ENCODE measurements at regions not wholly inside any gene's neighbourhood (a gene's known extent, or its start where the extent isn't known, plus 50 kb on each side); places are given as distances from the start of the nearest gene placed in this dataset.

GRCh38 chr2:143953451-143954030 lies 566.4 kb downstream of the ZEB2 start:
- DNase-seq (ENCODE audit: low spot score), result no peak

DNA sequence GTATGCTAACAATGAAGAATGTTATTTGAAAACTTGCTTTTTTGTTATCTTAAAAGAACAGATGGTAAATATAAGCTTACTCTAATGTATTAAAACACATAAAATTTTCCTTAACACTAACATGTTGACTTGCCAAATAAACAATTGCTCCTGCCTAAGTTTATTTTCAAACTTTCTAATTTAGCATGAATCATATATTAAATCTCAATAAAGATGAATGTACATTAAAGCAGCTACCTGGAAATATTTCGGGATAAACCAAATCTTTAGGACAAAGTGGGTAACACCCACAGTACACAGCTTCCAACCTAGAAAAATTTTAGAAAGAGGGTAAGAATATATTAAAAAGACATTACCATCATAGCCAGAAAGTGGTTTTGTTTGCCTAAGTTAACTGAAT lies 567.4 kb downstream of the ZEB2 start:
- no peak for DNase-seq (ENCODE audit: low spot score)

GRCh38 chr2:143950704-143951103 lies 569.2 kb downstream of the ZEB2 start:
- no peak for DNase-seq (ENCODE audit: low spot score)

DNA sequence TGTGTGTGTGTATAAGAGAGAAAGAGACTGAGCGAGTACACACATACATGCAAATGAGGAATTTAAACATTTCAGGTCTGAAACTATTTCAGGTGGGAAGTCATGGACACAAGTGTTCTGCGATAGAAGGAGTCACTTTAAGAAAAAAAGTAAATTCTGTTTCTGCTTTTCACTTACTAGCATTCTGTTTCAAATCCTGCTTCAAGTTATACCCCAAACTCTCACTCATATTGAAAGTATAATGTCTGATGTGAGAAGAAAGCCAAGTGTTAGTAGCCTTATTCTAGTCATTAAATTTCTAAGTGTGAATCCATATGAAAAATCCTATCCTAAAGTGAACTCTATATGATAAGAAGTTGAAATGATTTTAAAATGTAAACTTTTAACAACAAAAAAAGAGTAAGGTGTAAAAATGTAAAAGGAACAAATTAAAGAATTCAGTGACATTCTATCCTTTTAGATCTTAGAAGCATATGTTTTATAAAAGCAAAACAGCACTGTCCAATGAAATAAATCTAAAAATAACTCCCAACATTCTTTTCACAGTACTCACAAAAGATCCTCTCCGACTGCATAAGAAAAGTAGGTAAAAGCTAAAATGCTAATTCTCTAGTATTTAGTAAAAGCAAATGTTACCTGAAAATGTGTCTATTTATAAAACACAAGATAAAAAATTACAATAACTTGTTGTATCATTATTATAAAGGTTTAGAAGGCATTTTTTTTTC lies 570.6 kb downstream of the ZEB2 start:
- DNase-seq (ENCODE audit: low spot score), result no peak

DNA sequence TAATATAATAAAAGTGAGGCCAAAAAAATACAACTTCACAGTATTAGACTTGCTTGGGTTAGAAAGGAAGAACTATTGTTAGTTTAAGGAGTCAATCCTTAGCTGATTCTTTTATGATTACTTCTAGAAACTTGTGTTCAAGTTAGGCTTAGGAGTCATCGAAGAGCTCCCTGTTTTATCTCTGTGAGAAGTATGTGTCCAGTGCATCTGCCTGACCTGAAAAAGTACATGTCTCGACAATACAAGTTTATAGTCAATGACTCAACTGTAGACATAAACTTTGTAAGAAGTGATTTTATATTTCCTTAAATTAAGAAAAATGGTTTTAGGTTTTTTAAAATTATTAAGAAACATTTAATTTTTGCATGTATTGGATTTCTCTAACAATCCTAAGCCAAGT lies 571.2 kb downstream of the ZEB2 start:
- DNase-seq (ENCODE audit: low spot score), result no peak

GRCh38 chr2:143946436-143947391 lies 573.2 kb downstream of the ZEB2 start:
- no peak for DNase-seq (ENCODE audit: low spot score)

DNA sequence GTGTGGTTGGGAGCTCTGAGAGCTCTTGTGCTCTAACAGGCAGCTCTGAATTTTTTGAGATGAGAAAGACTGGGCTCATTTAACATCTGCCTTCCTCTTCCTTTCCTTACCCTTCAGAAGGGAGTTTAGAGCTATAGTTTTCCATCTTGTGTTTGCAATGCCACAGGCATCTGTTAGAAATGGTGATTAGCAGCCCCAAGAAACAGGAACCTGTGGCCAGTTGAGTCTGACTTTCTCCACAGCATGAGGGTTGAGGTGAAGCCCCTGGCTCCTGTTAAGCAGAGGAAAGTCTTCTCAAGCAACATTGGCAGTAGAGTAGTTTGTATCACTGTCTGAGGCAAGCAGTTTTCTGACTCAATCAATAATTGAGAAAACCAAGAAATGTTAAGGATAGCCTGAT lies 577.4 kb downstream of the ZEB2 start:
- no peak for DNase-seq (ENCODE audit: low spot score)

DNA sequence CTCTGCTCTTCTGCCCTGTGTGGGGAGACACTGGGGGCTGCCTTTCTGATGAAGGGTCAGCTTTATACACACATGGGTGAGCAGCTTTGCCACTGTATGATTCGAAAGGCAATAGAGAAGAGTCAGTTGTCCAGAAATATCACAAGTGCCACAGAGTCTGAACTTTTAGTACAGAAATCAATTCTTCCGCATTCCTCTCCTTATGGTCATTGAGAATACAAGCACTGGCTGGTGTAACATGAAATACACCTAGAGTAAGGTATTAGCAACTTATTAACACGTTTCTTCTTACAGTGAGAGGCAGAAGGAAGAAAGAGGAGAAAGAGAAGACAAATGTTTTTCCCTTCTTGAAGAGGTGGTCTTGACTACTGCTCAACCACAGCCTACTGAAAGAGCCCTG lies 579.2 kb downstream of the ZEB2 start:
- no peak for DNase-seq (ENCODE audit: low spot score)

DNA sequence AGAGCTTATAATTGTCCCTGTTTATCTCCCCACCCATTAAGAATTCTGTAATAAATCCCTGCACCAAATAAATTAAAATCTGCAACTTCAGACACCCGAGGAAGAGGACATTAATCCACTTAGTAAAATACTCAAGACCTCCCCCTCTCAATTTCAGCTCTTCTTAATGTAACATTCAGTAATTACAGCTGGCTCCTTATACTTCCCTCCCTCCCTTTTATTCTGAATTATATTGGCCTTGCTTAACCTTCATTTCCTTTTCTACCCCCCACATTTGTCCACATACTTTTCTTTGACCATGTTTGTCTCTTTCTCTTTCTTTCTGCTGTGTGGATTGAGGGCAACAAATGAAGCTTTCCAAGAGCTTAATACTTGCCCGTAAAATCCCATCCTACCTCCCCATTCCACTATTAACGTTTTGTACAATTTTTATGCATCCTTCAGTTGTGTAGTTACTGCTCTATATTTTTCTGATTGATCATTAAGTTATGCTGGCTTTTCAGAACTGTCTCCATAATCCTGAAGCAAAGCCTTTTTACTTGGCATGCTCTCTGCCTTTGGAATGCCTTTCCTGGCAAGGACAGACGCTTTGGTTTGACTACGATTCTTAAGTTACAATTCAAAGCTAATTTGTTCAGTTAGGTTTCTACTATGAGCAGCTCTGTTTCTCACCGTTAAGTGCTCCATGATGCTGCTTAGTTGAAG lies 580.1 kb downstream of the ZEB2 start:
- no peak for DNase-seq (ENCODE audit: low spot score)

GRCh38 chr2:143937723-143938350 lies 582.1 kb downstream of the ZEB2 start:
- DNase-seq (ENCODE audit: low spot score), result no peak

DNA sequence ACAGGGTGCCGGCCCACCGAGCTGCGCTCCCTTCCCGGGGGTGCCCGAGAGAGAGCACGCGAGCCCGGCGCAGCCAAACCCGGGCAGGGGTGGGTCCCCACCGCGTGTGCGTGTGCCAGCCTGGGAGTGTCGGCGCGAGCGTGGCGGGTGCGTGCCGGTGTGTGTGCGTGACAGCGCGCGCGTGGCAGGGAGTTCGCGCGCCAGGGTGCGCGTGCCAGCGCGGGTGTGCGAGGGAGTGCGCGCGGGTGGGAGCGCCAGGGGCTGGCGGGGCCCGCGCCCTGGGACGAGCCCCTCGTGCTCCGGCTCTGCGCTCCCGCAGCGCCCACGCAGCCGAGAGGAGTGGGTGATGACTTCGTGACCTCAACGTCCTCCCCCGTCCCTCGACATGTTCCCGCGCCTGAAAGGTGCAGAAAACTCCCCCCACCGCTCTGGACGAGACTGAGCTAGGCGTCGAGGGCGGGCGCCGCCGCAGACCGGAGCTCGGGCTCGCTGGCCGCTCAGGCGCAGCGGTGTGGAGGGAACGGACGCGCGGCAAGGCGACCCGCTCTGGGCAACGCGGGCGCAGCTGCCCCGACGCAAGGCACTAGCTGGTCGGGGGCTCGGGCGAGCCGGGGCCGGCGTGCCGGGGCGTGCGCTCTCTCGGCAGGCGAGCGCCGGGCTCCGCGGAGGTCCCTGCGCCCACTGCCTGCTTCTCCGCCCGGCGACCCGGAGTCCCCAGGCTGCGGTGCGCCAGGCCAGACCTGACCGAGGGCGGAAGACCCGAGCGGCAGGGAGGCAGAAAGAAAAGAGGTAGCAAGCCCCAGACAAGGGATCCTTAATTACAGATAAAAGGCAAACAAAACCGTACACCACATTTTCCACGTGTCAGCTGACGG lies 582.8 kb downstream of the ZEB2 start:
- peak; percentile 79 for DNase-seq (ENCODE audit: low spot score)

- no peak for DNase-seq (ENCODE audit: low spot score)
These were observed 583.4 kb downstream of the ZEB2 start for GRCh38 chr2:143936538-143936847.

DNA sequence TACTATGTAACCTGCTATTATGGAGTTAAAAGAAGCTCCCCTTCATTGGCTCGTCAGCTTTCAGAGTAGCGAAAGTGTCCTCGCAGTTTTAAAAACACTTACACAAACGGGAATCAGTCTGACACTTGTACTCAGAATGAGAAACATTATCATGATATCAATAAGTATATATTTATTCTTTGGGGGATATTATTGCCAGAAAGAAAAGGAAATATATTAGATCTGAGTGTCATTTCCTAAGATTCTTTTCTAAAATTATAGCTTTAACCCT lies 584.5 kb downstream of the ZEB2 start:
- DNase-seq (ENCODE audit: low spot score), result no peak

DNA sequence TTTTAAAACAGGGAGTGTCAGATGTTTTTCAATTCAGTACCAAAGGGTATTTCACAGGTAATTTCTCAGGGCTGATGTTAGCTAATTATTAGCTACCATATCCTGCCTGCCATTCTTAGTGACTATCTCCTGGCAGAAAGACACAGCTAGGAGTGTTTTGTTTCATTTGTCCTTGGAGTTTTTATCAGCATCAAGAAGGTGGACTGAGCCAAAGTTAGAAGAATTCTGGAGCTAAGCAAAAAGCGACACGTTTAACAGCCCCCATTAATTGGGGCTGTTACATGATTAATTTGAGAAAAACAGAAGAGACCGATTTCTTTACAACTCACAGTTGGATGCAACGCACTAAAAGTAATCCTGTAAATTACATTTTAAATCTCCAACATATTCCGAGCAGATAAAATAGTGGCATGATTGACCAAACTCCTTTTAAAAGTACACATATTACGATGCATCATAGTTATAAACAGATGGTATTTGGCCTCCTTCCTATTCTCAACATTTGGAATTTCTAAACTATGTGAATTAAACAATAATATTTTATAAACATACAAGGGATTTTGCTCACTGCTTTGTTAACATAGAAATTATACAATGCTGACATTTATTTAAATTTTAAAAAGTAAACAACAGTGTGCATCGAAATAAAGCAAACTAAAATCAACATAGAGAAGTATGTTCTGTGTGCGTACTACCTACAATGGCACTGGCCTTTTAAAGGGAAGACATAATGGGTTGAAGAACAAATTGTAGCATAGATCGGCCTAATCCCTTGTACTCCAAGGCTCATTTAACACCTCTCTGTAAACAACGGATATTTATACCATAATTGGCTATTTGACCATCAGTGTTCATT lies 585.1 kb downstream of the ZEB2 start:
- no peak for DNase-seq (ENCODE audit: low spot score)

GRCh38 chr2:143933946-143934569 lies 585.9 kb downstream of the ZEB2 start:
- no peak for DNase-seq (ENCODE audit: low spot score)

DNA sequence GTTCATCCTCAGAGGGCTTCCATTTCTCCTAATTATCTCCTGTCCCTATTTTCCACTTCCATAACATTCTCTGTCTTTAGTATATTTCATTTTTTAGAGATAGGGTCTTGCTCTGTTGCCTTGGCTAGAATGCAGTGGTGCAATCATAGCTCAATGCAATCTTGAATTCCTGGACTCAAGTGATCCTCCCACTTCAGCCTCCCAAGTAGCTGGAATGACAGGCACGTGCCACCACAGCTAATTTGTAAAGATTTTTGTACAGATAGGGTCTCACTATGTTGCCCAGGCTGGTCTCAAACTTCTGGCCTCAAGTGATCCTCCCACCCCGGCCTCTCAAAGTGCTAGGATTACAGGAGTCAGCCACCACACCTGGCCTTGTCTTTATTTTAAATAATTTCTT lies 589.0 kb downstream of the ZEB2 start:
- no peak for DNase-seq (ENCODE audit: low spot score)

DNA sequence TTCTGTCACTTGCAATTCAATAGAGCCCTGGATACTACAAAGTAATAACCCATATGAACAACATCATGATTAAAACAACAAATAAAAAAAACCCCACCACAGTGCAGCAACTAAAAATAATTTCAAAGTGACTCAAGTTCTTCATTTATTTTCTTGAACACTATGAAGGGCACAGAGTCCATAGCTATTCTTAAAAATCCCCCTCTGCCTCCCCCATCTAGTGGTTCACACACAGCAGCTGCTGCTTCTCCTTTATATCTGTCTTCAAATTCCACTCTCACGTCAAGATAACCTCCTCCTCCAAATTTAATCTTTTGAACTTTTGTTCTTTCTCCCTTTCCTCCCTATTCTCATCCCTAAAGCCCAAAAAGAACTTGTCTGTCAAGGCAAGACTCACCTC lies 591.3 kb downstream of the ZEB2 start:
- no peak for DNase-seq (ENCODE audit: low spot score)

DNA sequence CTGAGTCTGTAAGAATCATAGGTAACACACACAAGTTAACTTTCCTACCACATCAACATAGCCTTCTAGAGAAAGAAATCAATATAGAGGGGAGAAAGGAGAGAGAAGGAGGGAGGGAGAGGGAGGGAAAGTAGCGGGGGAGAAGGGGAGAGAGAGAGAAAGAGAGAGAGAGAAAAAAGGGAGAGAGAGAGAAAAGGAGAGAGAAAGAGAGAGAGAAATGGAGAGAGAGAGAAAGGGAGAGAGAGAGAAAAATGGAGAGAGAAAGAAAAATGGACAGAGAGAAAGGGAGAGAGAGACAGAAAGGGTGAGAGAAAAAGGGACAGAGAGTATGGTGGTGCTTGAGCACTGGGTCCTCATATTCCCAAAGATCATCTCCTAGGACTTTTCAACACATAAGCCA lies 591.7 kb downstream of the ZEB2 start:
- no peak for DNase-seq (ENCODE audit: low spot score)

GRCh38 chr2:143926736-143927135 lies 593.2 kb downstream of the ZEB2 start:
- no peak for DNase-seq (ENCODE audit: low spot score)
